ENCODE measurements at regions not wholly inside any gene's neighbourhood (a gene's known extent, or its start where the extent isn't known, plus 50 kb on each side); places are given as distances from the start of the nearest gene placed in this dataset.
"Not testable (repeated sequence)": the region's sequence is repeated elsewhere in the genome, so short reads cannot be mapped to it uniquely, and the experiment has no call there.

DNA sequence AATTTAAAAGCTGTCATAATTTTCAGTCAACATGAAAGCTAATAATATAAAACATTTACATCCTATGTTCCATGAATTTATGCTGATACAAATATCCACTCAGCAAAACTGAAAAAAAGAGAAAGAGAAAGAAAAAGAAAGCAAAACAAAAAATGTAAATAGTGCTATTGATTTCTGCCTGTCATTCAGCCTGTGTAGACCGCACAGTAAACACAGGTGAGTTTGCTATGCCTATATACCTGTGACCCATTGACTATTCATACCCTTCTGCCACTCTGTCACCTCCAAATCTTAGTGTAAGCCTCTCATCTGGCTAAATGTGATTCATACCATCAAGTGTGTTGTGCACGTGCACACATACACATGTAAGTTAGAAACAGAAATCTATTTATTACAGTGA lies 359.0 kb upstream of the RORB start:
- no peak for ATAC-seq
- no peaks in the 10 kb centered on the region for H3K4me1 Mint-ChIP-seq
- no peaks in the 10 kb centered on the region for H3K36me3 Mint-ChIP-seq

DNA sequence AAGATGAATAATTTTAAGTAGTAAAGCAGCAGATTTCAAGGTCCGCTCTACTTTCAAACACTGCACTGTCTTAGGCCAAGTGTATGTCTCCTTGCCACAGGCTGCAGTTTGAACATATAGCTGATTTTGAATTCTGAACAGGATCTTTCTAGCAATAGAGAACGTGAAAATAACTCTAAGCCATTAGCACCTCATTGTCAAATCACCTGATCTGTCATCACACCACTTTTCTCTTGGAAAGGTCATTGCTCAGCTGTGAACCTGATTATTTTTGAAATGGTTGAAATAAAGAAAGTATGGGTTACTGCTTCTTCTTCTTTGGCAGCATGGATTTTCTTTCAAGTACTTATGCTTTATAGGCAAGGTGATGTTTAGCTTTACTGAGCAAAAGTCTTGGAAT lies 357.0 kb upstream of the RORB start:
- Mint-ChIP-seq H3K36me3 (no peaks in the 10 kb centered on the region), H3K4me3 (no peak overlapping the region), H3K4me1 (no peaks in the 10 kb centered on the region), H3K27ac (no peak overlapping the region), H3K9me3 (ENCODE audit: low read depth) (peaks cover 4% of the 10 kb centered on the region), H3K27me3 (no peaks in the 10 kb centered on the region)
- DNase-seq = no peak
- no peak for ATAC-seq
- CTCF ChIA-PET = no interaction called here

More for the DNA sequence above, 359.0 kb upstream of the RORB start:
- no peak for DNase-seq
- Mint-ChIP-seq H3K4me3 (no peak overlapping the region), H3K9me3 (ENCODE audit: low read depth) (peaks cover 5% of the 10 kb centered on the region), H3K27me3 (no peaks in the 10 kb centered on the region), H3K27ac (no peak overlapping the region)
- CTCF ChIA-PET = no interaction called here

DNA sequence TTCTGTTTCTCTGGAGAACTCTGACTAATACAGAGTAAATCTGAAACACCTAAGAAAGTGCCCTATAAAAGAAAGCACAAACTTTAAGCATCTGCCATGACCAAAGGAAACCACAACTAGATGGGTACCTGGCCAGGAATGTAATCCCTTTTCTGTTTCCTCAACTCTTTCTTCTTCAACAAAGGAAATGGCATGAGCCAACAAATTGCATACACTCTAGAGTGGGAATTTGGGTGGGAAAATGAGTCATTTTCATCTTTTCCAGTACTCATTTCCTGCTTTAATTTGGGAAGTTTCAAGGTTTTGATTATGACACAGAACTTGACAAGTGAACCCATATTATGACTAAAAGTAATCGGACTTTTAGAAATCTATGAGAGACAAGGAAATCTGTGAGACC lies 349.2 kb upstream of the RORB start:
- H3K36me3 Mint-ChIP-seq = no peaks in the 10 kb centered on the region
- no peaks in the 10 kb centered on the region for H3K4me1 Mint-ChIP-seq
- no peak for ATAC-seq
- CTCF ChIA-PET = no interaction called here
- H3K9me3 Mint-ChIP-seq (ENCODE audit: low read depth) = peaks cover 2% of the 10 kb centered on the region
- H3K27me3 Mint-ChIP-seq = no peaks in the 10 kb centered on the region
- H3K27ac Mint-ChIP-seq = no peak overlapping the region
- DNase-seq = no peak
- no peak overlapping the region for H3K4me3 Mint-ChIP-seq

DNA sequence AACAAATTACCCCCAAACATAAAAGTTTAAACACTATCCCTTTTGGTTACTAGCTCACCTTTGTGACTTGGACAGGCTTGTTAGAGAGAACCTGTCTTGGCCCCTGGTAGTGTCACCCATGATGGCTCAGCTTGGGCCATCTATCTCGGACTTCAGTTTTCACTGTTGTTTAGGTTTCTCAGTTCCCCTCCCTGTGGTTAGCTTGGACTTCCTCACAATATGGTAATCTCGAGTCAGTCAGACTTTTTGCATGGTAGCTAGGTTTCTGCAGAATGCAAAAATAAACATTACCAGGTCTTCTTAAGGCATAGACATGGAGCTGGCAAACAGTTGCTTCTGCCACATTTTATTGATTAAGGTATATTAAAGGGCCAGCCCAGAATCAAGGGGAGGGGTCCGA lies 324.3 kb upstream of the RORB start:
- Mint-ChIP-seq H3K4me3 (no peak overlapping the region), H3K27ac (no peak overlapping the region), H3K9me3 (ENCODE audit: low read depth) (peaks cover 11% of the 10 kb centered on the region), H3K4me1 (peaks cover 4% of the 10 kb centered on the region), H3K36me3 (no peaks in the 10 kb centered on the region), H3K27me3 (no peaks in the 10 kb centered on the region)
- DNase-seq (no peak), ATAC-seq (no peak)
- CTCF ChIA-PET = no interaction called here

DNA sequence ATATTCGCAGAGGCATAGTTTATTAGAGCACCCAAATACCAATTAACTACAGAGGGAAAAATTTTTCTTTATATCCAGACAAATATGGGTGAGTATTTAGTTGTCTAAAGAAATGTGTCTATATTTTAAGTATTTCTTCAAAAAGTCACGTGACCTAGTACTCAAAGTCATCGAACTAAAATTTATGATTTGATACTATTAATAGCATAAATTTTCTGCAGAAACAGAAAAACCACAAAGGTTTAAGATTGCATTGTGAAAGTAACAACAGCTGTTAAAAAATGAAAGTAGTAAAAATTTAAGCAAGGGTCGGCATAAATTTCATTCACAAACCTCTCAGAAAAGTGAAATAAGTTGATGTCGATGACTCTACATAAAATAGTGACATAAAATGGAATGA lies 323.9 kb upstream of the RORB start:
- H3K9me3 Mint-ChIP-seq (ENCODE audit: low read depth) = peaks cover 11% of the 10 kb centered on the region
- no peak overlapping the region for H3K27ac Mint-ChIP-seq

DNA sequence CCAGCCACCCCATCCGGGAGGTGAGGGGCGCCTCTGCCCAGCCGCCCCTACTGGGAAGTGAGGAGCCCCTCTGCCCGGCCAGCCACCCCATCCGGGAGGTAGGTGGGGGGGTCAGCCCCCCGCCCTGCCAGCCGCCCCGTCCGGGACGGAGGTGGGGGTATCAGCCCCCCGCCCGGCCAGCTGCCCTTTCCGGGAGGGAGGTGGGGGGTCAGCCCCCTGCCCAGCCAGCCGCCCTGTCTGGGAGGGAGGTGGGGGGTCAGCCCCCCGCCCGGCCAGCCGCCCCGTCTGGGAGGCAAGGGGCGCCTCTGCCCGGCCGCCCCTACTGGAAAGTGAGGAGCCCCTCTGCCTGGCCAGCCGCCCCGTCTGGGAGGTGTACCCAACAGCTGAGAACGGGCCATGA lies 299.4 kb upstream of the RORB start:
- H3K36me3 Mint-ChIP-seq; ATAC-seq; H3K27me3 Mint-ChIP-seq; H3K4me1 Mint-ChIP-seq; CTCF ChIA-PET; H3K4me3 Mint-ChIP-seq; H3K9me3 Mint-ChIP-seq (ENCODE audit: low read depth); H3K27ac Mint-ChIP-seq; DNase-seq: not testable (repeated sequence)

More for the DNA sequence above, 323.9 kb upstream of the RORB start:
- ATAC-seq (no peak), DNase-seq (no peak)
- peaks cover 4% of the 10 kb centered on the region for H3K4me1 Mint-ChIP-seq
- H3K4me3 Mint-ChIP-seq = no peak overlapping the region
- no peaks in the 10 kb centered on the region for H3K27me3 Mint-ChIP-seq
- no peaks in the 10 kb centered on the region for H3K36me3 Mint-ChIP-seq
- CTCF ChIA-PET = no interaction called here

DNA sequence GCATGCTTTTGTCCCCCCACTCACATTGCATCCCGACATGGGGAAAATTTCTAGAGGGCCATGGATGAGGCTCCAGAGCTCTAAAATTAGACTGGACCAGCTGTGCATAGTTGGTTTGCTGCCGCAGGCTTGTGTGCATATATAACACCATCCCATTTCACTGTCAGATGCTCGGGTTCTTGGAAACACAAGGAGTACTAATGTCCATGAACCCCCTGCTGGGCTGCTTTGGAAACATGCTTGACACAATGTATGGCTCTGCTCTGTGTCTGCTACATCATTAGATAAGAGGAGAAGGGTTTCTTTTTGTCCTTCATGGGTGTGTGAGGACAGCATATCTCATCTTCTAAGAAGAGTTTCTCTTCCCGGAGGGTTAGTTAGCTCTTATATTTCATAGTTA lies 292.1 kb upstream of the RORB start:
- no peak overlapping the region for H3K27ac Mint-ChIP-seq
- no peak overlapping the region for H3K4me3 Mint-ChIP-seq
- CTCF ChIA-PET = no interaction called here
- no peaks in the 10 kb centered on the region for H3K9me3 Mint-ChIP-seq (ENCODE audit: low read depth)
- H3K36me3 Mint-ChIP-seq = no peaks in the 10 kb centered on the region
- no peaks in the 10 kb centered on the region for H3K27me3 Mint-ChIP-seq
- H3K4me1 Mint-ChIP-seq = no peaks in the 10 kb centered on the region
- no peak for ATAC-seq
- DNase-seq = no peak

DNA sequence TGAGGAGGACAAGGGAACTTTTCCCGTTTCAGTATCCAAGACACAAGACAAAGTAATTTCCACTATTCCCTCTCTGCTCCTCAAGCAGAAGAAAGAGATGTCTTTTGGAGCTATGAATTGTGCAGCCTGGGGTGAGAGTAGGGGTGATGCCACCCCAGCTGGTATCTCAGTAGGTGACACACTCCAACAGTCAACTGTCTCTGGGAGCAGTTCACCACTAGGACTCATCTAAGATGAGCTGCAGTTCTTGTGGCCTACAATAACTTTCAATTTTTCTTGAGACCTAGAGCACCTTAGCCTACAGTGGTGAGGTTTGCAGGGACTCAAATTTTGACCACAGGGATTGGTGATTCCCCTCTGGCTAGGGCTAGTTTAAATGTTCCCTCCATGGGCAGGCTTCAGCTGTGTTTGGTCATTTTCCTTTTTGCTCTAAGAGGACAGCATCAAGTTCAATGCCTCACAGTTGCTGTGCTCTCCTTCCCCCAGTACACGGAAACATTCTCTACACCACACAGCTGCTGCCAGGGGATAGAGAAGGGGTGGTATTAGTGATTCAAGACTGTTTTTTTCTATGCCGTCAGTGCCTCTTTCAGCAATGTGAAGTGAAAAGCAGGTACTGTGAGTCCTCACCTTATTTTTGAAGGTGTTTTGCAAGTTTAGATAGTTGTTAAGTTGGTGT lies 278.6 kb upstream of the RORB start:
- CTCF ChIA-PET = no interaction called here
- Mint-ChIP-seq H3K36me3 (no peaks in the 10 kb centered on the region), H3K9me3 (ENCODE audit: low read depth) (peaks cover 5% of the 10 kb centered on the region), H3K27ac (no peak overlapping the region), H3K27me3 (no peaks in the 10 kb centered on the region), H3K4me3 (no peak overlapping the region), H3K4me1 (no peaks in the 10 kb centered on the region)
- ATAC-seq = no peak
- no peak for DNase-seq

DNA sequence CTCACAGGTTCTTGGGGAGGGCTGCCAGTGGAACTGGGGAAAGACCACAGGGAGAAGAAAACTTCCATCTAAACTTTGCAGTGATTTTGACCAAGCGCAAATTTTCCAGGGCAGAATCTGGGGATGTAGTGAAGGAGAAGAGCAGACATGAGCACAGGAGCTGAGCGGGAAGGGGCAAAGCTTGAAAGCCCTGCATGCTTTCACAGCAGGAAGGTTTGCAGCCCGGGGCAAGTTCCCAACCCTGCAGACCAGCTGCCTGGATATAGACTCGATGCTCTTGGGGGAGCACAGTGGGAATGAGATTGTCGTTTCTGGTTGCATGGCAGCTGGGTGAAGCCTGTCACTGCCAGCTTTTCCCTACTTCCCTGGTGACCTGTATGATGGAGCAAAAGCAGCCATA lies 276.8 kb upstream of the RORB start:
- ATAC-seq (no peak), DNase-seq (no peak)
- H3K36me3 Mint-ChIP-seq = no peaks in the 10 kb centered on the region
- no peak overlapping the region for H3K27ac Mint-ChIP-seq
- peaks cover 2% of the 10 kb centered on the region for H3K9me3 Mint-ChIP-seq (ENCODE audit: low read depth)
- H3K4me3 Mint-ChIP-seq = no peak overlapping the region
- H3K4me1 Mint-ChIP-seq = no peaks in the 10 kb centered on the region
- no peaks in the 10 kb centered on the region for H3K27me3 Mint-ChIP-seq
- CTCF ChIA-PET = no interaction called here

DNA sequence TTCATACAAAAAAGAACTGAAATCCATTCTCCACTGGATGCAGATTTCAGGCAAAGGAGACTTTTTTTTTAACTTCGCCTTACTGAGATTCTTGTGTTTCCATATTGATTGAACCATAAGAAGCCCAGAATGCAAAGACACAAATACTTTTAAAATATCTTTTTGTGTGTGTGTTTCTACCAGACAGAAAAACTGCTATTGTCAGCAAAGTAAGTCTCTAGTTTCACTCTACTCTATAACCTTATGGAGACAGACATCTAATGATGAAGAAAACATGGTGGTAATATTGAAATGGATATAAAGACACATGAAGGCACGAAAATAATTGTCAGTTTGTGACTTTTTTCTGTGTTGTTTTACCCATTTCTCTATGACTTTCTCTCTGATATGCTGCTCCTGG lies 260.3 kb upstream of the RORB start:
- Mint-ChIP-seq H3K4me3 (no peak overlapping the region), H3K4me1 (no peaks in the 10 kb centered on the region), H3K27ac (no peak overlapping the region), H3K36me3 (peaks cover 6% of the 10 kb centered on the region), H3K27me3 (no peaks in the 10 kb centered on the region), H3K9me3 (ENCODE audit: low read depth) (peaks cover 12% of the 10 kb centered on the region)
- ATAC-seq (no peak), DNase-seq (no peak)
- CTCF ChIA-PET = no interaction called here

DNA sequence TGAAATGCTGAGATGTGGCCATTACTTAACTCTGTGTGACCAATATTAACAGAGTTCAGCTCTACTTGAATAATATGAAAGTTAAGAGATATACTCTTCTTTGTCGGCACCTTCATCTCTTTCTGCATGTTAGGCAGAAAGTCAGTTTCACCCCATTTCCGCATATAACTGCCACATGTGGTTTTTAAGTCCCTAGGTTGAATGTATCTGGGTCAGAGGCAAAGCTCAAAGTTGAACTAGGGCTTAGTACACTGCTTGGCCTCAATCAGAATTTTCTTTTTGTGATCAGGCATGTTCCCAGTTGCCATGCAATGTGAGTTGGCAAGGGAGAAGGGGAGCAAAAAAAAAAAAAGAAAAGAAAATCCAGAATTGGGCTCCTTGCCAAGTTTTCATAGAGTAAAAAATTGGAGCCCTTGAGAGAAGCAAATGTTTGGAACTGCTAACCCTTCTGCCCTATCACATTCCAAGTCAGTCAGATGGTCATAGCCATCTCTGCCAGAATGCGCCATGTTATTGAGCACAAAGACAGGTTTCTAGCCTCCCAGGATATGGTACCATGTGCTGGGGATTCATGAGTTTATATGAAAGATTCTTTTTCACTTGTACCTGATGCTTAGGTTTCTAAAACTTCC lies 251.2 kb upstream of the RORB start:
- ATAC-seq = peak; percentile 86
- no peak overlapping the region for H3K4me3 Mint-ChIP-seq
- CTCF ChIA-PET = no interaction called here

DNA sequence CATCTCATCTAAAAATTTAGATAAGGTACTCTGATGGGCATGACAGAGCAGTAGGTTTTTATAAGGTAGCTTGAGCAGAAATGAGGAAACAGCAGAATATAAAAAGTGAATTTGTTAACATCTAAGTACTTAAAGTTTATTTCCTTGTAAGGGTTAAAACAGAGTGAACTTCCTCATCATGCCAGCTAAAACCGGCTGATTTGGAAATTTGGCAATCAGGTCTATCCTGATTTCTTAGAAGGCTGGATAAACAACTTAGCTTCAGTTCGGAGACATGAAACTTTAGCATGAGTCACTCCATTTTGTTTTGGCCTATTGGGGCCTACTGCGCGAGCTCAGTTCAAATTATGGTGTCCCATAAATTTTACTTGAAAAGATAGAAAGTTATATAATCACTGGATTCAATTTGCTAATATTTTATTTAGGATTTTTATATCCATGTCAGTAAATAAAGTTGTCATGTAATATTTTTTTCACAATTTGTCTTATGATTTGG lies 241.6 kb upstream of the RORB start:
- Mint-ChIP-seq H3K36me3 (no peaks in the 10 kb centered on the region), H3K27ac (no peak overlapping the region), H3K9me3 (ENCODE audit: low read depth) (no peaks in the 10 kb centered on the region), H3K27me3 (no peaks in the 10 kb centered on the region), H3K4me3 (no peak overlapping the region), H3K4me1 (no peaks in the 10 kb centered on the region)
- ATAC-seq (no peak), DNase-seq (no peak)
- CTCF ChIA-PET = no interaction called here

More for the DNA sequence above, 251.2 kb upstream of the RORB start:
- no peak for DNase-seq
- Mint-ChIP-seq H3K27me3 (no peaks in the 10 kb centered on the region), H3K27ac (peak overlapping the region; percentile 90), H3K9me3 (ENCODE audit: low read depth) (peaks cover 13% of the 10 kb centered on the region), H3K4me1 (peaks cover 11% of the 10 kb centered on the region), H3K36me3 (peaks cover 25% of the 10 kb centered on the region)

DNA sequence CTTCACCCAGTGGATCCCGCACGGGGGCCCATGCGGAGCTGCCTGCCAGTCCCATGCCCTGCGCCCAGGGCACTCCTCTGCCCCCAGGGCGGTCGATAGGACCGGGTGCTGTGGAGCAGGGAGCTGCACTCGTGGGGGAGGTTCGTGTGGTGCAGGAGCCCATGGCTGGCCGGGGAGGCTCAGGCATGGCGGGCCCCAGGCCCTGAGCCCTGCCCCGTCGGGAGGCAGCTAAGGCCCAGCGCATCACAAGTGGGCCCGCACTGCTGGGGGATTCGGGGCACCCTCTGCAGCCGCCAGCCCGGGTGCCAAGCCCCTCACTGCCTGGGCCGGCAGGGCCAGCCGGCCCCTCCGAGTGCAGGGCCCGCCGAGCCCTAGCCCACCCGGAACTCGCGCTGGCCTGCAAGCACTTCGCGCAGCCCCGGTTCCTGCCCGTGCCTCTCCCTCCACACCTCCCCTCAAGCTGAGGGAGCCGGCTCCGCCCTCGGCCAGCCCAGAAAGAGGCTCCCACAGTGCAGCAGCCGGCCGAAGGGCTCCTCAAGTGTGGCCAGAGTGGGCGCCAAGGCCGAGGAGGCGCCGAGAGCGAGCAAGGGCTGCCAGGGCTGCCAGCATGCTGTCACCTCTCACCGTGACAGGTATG lies 221.1 kb upstream of the RORB start:
- ATAC-seq (no peak), DNase-seq (no peak)
- CTCF ChIA-PET = no interaction called here
- H3K4me1 Mint-ChIP-seq = peaks cover 15% of the 10 kb centered on the region
- H3K4me3 Mint-ChIP-seq = no peak overlapping the region
- peaks cover 4% of the 10 kb centered on the region for H3K9me3 Mint-ChIP-seq (ENCODE audit: low read depth)
- H3K36me3 Mint-ChIP-seq = no peaks in the 10 kb centered on the region
- no peak overlapping the region for H3K27ac Mint-ChIP-seq
- no peaks in the 10 kb centered on the region for H3K27me3 Mint-ChIP-seq

DNA sequence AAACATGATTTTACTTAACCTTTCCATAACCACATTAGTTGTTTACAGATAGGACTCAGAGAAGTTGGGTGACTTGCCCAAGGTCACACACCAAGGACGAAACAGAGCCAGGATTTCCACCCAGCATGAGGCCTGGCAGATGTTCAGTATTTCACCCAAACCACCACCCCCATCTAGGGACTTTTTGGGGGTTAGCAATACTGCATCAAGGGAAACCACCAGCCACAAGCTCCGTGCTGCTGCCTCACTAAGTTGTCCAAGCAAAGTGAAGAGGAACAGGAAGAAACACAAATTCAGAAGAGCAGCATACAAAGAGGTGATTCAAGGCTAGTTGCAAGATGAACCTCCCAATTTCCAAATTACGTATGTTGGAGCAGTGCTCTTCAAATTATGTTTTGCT lies 219.6 kb upstream of the RORB start:
- ATAC-seq = peak; percentile 93
- CTCF ChIA-PET = interaction anchor here (0.9 to 1.1 kb wide), 2 partner anchors 12 to 46 kb away, joined by 3 read pairs; no protein-coding TSS in a partner anchor

More for the DNA sequence above, 219.6 kb upstream of the RORB start:
- Mint-ChIP-seq H3K27ac (peak overlapping the region; percentile 72), H3K36me3 (no peaks in the 10 kb centered on the region), H3K9me3 (ENCODE audit: low read depth) (peaks cover 4% of the 10 kb centered on the region), H3K27me3 (no peaks in the 10 kb centered on the region), H3K4me3 (no peak overlapping the region), H3K4me1 (peaks cover 15% of the 10 kb centered on the region)
- peak; percentile 76 for DNase-seq
